Fibroblast of peridontal ligament (primary cell): ENCODE measurements at regions not wholly inside any gene's neighbourhood (a gene's known extent, or its start where the extent isn't known, plus 50 kb on each side); places are given as distances from the start of the nearest gene placed in this dataset.

ENCODE experiments used
- DNase-seq: peaks from one replicate; pipeline ENCODE4 v3.0.0-alpha.2; 2010; ENCODE audit errors: extremely low read depth

DNA sequence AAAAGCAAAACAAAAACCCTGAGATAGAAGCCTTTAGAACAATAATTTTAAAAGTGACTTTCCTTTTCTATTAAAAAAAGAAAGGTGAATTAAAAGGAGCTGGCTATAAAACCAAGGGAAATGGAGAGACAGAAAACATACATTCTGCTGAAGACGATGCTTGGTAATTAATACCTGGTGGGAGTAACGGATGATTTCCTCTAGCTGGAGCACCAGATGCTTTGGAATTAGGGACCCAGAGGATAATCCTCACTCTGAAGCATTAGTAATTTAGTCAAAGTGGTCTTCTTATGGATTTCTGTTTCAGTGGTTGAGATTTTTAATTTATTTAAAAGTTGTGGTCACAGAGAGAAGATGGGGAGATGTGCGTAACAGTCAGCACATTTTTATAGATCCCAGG is 982.5 kb downstream of the TLE4 start:
- no peak for DNase-seq

DNA sequence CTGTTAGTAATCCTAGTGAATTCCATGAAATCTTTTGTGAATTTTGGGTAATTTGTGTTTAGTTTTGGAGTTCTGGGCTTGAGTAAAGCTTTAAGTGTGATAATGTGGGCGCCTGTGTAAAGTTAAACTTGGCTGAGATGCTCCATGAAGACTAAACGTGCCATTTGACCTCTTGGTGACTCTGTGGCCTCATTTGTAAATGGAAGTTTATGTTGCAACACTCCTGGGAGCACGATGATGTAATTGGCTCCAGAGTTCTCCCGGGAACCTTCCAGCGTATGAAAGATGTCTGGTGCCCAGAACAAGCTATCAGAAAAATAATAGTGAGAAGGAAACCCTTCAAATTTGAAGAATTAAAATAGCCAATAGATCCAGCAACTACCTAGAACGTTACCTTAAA is 981.2 kb downstream of the TLE4 start:
- DNase-seq = peak; percentile 70

DNA sequence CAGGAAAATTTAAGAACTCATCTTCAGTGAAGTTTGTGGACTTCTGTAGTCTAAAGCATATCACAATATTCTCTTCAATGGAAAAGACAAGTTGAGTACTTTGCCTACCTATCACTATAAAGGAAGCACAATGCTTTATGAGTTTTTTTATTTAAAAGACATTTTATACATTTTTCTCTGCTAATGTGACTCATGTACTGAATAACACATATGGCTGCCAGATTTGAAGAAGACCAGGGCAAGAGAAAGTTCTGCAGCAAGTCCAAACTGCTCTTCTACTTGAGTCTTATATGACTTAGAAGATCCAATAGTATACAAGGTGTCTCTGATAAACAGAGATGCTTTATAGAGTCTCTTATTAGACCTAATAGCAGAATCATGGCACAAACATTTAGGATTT is 978.4 kb downstream of the TLE4 start:
- no peak for DNase-seq

DNA sequence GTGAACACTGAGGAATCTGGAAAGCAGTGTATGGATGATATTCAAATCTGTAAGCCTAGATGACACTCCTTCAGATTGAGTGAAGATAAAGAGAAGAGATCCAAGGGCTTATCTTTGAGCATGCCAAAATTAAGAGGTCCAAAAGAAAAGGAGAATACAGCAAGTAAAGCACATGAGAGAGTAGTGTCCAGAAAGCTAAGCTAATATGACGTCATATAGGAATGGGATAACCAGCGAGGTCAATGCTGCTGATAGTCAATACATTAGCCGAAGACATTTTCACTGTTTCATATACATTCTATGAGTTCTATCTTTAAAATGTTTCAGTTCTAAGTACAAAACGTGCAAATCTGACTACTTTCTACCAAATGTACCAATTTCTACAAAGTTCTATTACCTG is 975.8 kb downstream of the TLE4 start:
- no peak for DNase-seq

DNA sequence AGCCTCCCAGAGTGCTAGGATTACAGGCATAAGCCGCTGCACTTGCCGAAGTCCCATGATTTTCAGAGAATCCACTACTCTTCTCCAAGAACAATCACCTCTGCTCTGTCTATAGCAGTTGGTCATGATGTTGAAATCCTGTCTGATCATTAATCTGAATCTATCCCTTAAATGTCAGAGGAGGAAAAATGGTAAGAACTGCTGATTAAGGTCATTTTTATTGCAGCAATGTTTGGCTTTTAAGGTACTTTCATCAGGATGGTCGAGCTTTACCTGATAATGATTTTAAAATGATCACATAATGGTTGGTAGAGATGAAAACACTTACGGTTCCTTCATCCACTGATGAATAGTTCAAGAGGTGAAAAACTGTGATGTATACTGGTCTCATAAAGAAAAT is 968.6 kb downstream of the TLE4 start:
- DNase-seq = no peak

DNA sequence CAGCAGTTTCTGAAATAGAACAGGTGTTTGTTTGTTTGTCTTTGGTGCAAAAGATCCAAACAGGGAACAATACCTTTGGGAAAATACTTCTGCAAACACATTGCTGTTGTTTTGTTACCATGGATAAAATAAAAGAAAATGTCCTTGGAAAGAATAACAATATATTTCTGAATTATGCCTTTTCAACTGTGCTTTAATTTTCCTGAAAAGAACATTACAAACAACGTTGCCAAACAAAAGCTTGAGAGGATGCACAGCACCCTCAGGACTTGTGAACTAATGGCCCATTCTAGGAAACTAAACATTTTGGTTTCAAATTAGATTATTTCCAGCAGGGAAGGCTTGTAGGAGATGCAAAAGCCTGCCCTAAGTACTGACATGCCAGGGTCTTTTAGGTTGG is 967.2 kb downstream of the TLE4 start:
- DNase-seq = no peak

DNA sequence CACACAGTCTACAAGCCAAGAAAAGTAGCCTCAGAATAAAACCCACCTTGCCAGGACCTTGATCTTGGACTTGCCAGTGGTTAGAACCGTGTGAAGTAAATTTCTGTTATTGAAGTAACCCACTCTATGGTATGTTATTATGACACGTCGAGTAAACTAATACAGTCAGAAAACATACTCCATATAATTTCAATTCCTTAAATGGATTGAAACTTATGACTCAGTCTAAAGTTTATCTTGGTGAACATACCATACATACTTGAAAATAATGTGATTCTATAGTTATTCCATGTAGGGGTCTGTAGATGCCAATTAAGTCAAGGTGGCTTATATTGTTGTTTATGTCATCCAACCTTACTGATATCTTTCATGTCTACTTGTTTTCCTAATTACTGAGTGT is 950.7 kb downstream of the TLE4 start:
- no peak for DNase-seq

DNA sequence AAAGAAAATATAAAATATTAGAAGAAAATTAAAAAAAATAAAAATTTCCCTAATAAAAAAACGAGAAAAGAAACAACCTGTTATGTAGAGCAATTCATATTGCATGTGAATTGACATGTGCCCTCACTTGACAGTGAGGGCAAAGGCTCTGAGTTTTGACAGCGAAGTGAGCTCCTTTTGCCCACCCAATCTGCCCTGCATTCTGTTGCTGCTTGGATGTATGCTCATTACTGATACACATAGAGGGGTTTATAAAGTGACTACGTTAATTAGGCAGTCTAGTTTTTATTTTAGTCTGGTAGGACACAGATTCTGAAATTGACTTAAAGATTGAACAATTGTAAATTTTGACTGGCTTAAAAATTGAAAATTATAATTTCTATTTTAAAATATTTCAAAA is 949.4 kb downstream of the TLE4 start:
- DNase-seq = no peak

GRCh38 chr9:80520231-80520630 is 948.5 kb downstream of the TLE4 start:
- no peak for DNase-seq

DNA sequence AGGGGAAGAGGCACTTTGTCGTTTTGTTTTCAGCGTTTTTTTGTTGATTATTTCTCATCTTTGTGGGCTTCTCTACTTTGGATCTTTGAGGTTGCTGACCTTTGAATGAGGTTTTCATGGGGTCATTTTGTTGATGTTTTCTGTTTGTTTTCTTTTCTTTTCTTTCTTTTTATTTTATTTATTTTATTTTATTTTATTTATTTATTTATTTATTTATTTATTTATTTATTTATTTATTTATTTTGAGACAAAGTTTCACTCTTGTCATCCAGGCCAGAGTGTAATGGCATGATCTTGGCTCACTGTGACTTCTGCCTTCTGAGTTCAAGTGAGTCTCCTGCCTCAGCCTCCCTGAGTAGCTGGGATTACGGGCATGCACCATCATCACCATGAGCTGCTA is 946.7 kb downstream of the TLE4 start:
- DNase-seq = no peak

DNA sequence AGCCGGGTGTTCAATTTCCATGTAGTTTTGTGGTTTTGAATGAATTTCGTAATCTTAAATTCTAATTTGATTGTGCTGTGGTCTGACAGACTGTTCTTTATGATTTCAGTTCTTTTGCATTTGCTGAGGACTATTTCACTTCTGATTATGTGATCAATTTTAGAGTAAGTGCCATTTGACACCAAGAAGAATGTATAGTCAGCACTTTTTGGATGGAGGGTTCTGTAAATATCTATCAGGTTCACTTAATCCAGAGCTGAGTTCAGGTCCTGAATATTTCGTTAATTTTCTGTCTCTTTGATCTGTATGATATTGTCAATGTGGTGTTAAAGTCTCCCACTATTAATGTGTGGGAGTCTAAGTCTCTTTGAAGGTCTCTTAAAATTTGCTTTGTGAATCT is 944.9 kb downstream of the TLE4 start:
- no peak for DNase-seq

DNA sequence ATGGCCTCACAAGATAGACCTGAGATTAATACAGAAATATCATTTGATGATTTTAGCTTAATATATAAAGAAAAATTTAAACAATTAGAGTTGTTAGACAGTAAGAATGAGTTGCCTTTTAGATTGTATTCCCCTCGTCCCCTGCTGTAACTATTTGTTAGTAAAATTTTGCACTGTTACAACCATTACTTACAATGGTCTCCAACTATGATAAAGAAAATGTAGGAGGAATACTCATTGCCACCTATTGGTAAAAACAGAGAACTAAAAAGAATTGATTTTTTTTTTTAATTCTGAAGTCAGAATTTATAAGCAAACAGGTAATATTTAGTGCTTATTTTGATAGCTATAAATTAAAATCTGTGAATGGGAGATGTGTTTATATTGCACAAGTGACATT is 937.6 kb downstream of the TLE4 start:
- peak; percentile 2 for DNase-seq

- DNase-seq = no peak
Measured at GRCh38 chr9:80507611-80508010, 935.8 kb downstream of the TLE4 start.

DNA sequence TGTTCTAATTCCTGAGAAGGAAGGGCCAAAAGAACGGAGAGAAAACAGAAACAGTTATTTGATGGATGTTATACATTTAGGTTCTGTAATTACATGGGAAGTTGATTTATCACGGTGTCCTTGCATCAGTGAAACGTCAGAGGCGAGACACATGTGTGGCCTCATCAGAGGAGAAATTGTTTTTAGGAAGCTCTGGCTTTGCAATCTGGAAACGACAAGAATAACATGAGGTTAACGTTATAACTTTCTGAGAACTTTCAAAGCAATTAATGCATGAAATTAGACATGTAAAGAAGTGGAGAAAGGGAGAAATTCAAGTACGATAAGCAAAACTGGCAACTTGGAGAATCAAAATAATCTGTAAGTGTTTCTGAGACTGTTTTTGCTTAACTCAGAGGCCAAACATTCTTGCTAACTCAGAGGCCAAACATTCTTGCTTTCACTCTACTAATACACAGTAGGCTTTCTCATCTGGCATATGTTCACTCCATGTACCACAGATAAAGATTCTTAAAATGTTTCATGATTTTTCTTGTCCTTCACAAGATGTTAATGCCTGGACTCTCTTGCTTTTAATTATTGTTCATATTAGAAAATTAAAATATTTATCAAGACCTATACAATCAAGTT is 933.0 kb downstream of the TLE4 start:
- DNase-seq = peak; percentile 43

GRCh38 chr9:80503671-80504281 is 932.0 kb downstream of the TLE4 start:
- peak; percentile 35 for DNase-seq

- no peak for DNase-seq
Measured at GRCh38 chr9:80502306-80502705, 930.5 kb downstream of the TLE4 start.

DNA sequence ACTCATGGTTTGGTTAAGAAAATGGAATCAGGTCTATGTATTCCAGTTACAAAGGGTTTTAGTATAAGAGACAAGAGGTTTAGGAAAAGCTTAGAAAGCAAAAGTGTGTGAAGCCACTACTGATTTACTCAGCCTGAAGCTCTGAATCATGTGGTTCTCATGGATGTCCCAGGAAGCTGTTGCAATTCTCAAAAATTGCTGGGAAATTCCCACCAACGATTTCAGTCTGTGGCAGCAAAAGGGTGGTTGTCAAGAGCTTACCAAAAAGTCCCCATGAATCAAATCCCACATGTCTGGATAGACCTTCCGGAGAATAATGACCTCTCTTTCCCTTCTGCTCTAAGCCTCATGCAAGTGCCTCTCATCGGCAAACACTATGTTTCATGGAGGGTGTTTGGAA is 929.9 kb downstream of the TLE4 start:
- peak; percentile 55 for DNase-seq

DNA sequence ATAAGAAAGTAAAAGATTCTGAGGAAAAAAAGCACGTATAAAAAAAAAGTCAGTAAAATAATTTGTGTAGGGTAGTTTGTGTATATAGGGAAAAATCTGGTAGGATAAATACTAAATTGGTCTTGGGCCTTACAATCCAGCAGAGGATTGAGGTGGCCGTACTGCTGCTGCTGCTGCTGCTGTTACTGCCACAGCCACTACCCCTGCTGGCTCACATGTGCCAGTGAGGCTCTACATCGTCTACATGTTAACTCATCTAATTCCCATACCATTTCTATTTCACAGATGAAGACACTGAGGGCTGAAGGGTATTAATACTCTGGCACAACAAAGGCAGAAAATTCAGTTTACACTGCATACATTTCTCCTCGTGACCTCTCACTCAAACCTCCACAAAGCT is 928.5 kb downstream of the TLE4 start:
- no peak for DNase-seq

- DNase-seq = no peak
Measured at GRCh38 chr9:80498001-80498555, 926.3 kb downstream of the TLE4 start.

- DNase-seq = no peak
Measured at GRCh38 chr9:80496901-80497556, 925.3 kb downstream of the TLE4 start.

GRCh38 chr9:80493258-80493657 is 921.5 kb downstream of the TLE4 start:
- DNase-seq = no peak

GRCh38 chr9:80492221-80492620 is 920.5 kb downstream of the TLE4 start:
- DNase-seq = no peak

- no peak for DNase-seq
Measured at GRCh38 chr9:80491086-80491696, 919.4 kb downstream of the TLE4 start.
